ENCODE measurements at regions not wholly inside any gene's neighbourhood (a gene's known extent, or its start where the extent isn't known, plus 50 kb on each side); places are given as distances from the start of the nearest gene placed in this dataset.

- ATAC-seq, result no peak
- TF ChIP-seq PPARA (CRISPR knock-in tag; IDR thresholded peaks at IDR 0.05; ENCODE audit: borderline replicate concordance) (no peak), CREB5 (CRISPR knock-in tag; IDR thresholded peaks at IDR 0.05; ENCODE audit: low read depth) (no peak), ESRRG (CRISPR knock-in tag; IDR thresholded peaks at IDR 0.05) (no peak), BACH2 (CRISPR knock-in tag; IDR thresholded peaks at IDR 0.05; ENCODE audit: borderline replicate concordance) (no peak), GLIS3 (CRISPR knock-in tag; IDR thresholded peaks at IDR 0.05) (no peak), RARB (CRISPR knock-in tag; IDR thresholded peaks at IDR 0.05) (no peak), POU6F1 (CRISPR knock-in tag; IDR thresholded peaks at IDR 0.05; ENCODE audit: borderline replicate concordance, low read depth) (no peak), OSR1 (CRISPR knock-in tag; IDR thresholded peaks at IDR 0.05) (no peak), ZNF565 (CRISPR knock-in tag; conservative IDR thresholded peaks at IDR 0.05; ENCODE audit: low read depth) (no peak), ARNTL (CRISPR knock-in tag; IDR thresholded peaks at IDR 0.05; ENCODE audit: borderline replicate concordance, low read depth) (no peak), CSRNP3 (CRISPR knock-in tag; IDR thresholded peaks at IDR 0.05) (no peak), ZC3H10 (CRISPR knock-in tag; IDR thresholded peaks at IDR 0.05) (no peak)
Observed at GRCh38 chr13:50585674-50586413, 257.6 kb downstream of the DLEU7 start.

- ATAC-seq, result no peak
- no peak for TF ChIP-seq RARB (CRISPR knock-in tag; IDR thresholded peaks at IDR 0.05)
- no peak for TF ChIP-seq CSDC2 (CRISPR knock-in tag; IDR thresholded peaks at IDR 0.05)
- no peak for TF ChIP-seq PATZ1 (CRISPR knock-in tag; IDR thresholded peaks at IDR 0.05; ENCODE audit: borderline replicate concordance)
- TF ChIP-seq ZNF8 (CRISPR knock-in tag; IDR thresholded peaks at IDR 0.05), result no peak
- no peak for TF ChIP-seq ZFP30 (CRISPR knock-in tag; IDR thresholded peaks at IDR 0.05)
- no peak for TF ChIP-seq TSHZ2 (CRISPR knock-in tag; IDR thresholded peaks at IDR 0.05)
- TF ChIP-seq BACH2 (CRISPR knock-in tag; IDR thresholded peaks at IDR 0.05; ENCODE audit: borderline replicate concordance), result no peak
- no peak for TF ChIP-seq ESRRG (CRISPR knock-in tag; IDR thresholded peaks at IDR 0.05)
- TF ChIP-seq PPARA (CRISPR knock-in tag; IDR thresholded peaks at IDR 0.05; ENCODE audit: borderline replicate concordance), result no peak
- TF ChIP-seq ZNF565 (CRISPR knock-in tag; conservative IDR thresholded peaks at IDR 0.05; ENCODE audit: low read depth), result no peak
Observed at GRCh38 chr13:50586414-50587083, 256.9 kb downstream of the DLEU7 start.

GRCh38 chr13:50587115-50587514 lies 256.4 kb downstream of the DLEU7 start:
- TF ChIP-seq SNAI2 (CRISPR knock-in tag; IDR thresholded peaks at IDR 0.05) (no peak), RARB (CRISPR knock-in tag; IDR thresholded peaks at IDR 0.05) (no peak), ESRRG (CRISPR knock-in tag; IDR thresholded peaks at IDR 0.05) (no peak), TCF4 (CRISPR knock-in tag; IDR thresholded peaks at IDR 0.05; ENCODE audit: borderline replicate concordance) (no peak), TOX (CRISPR knock-in tag; IDR thresholded peaks at IDR 0.05; ENCODE audit: borderline replicate concordance) (no peak), ZFP30 (CRISPR knock-in tag; IDR thresholded peaks at IDR 0.05) (no peak), PATZ1 (CRISPR knock-in tag; IDR thresholded peaks at IDR 0.05; ENCODE audit: borderline replicate concordance) (no peak), TSHZ2 (CRISPR knock-in tag; IDR thresholded peaks at IDR 0.05) (no peak), ARNTL (CRISPR knock-in tag; IDR thresholded peaks at IDR 0.05; ENCODE audit: borderline replicate concordance, low read depth) (no peak), ZNF70 (CRISPR knock-in tag; IDR thresholded peaks at IDR 0.05) (no peak), ZC3H10 (CRISPR knock-in tag; IDR thresholded peaks at IDR 0.05) (no peak)
- ATAC-seq, result no peak

Measured in SK-N-SH treated with all-trans-retinoic acid at 6 μM for 48 hours (cell line).